A549 (cell line): ENCODE measurements at regions not wholly inside any gene's neighbourhood (a gene's known extent, or its start where the extent isn't known, plus 50 kb on each side); places are given as distances from the start of the nearest gene placed in this dataset.

Source experiments
- ATAC-seq, 2 experiments: fragments of 200-7000 bp in 1 of 2; fragments of >200 bp in 1 of 2; cut with Nextera tagmentation in 1 of 2; cut with Tn5 transposase in 1 of 2; 3 replicates each; pipeline versions ENCODE4 v1.8.0 to v1.9.1; 2018 to 2020; ENCODE audit warnings: mild to moderate bottlenecking in 1 of 2, moderate library complexity in 1 of 2
- CTCF ChIA-PET: fragments of 300-600 bp; sonication (Branson Sonifier 250); formaldehyde crosslinking; extraction: SDS; loops from one replicate; lab custom pipeline; 2021; ENCODE audit warnings: antibody characterized with exemption, inconsistent platforms; lab: Yijun Ruan, JAX
- POLR2A ChIA-PET: fragments of 350-600 bp; formaldehyde crosslinking; extraction: SDS; loops from one replicate; lab custom pipeline; 2021; ENCODE audit warnings: antibody characterized with exemption, inconsistent platforms; lab: Yijun Ruan, JAX
- DNase-seq, 2 experiments: peaks; one replicate each; pipeline versions ENCODE4 v3.0.0 to v3.0.0-alpha.2; 2011 to 2016; ENCODE audit warnings: low read depth in 1 of 2, low spot score in 1 of 2
- FAIRE-seq: peaks from 2 replicates; lab custom pipeline; 2011; peaks lifted over from hg19 to GRCh38; lab: Jason Lieb, UNC
- H3K27ac ChIP-seq, 2 experiments: fragments of >200 bp; sonication (Bioruptor Twin); formaldehyde crosslinking; 3 replicates each; pipeline ENCODE4 v1.5.1; 2016 to 2017
- H3K4me1 ChIP-seq: fragments of >200 bp; sonication (Bioruptor Twin); formaldehyde crosslinking; 3 replicates; pipeline ENCODE4 v1.6.1; 2016
- H3K4me2 ChIP-seq: fragments of >200 bp; sonication (Bioruptor Twin); formaldehyde crosslinking; 3 replicates; pipeline ENCODE4 v1.6.1; 2016
- H3K4me3 ChIP-seq: fragments of >200 bp; sonication (Bioruptor Twin); formaldehyde crosslinking; 3 replicates; pipeline ENCODE4 v1.5.1; 2016
- H3K9me3 ChIP-seq: fragments of >200 bp; sonication (Bioruptor Twin); formaldehyde crosslinking; 3 replicates; pipeline ENCODE4 v1.6.1; 2016
- EHF ChIP-seq: fragments of 250-450 bp; sonication (Bioruptor Pico); IDR thresholded peaks from 2 replicates; pipeline ENCODE4 v1.5.0; 2020; ENCODE audit warnings: mild to moderate bottlenecking
- EP300 ChIP-seq, 2 experiments: fragments of >200 bp; sonication (Bioruptor Twin); formaldehyde crosslinking; IDR thresholded peaks; 2 replicates in 1 of 2; 3 replicates in 1 of 2; pipeline ENCODE4 v1.6.1; 2016 to 2017
- HOXA7 ChIP-seq: fragments of 250-450 bp; sonication (Bioruptor Pico); IDR thresholded peaks from 2 replicates; pipeline ENCODE4 v1.5.0; 2020; ENCODE audit warnings: mild to moderate bottlenecking, moderate library complexity
- JUN ChIP-seq, 2 experiments: fragments of >200 bp; sonication (Bioruptor Twin); formaldehyde crosslinking; IDR thresholded peaks; 2 replicates in 1 of 2; 3 replicates in 1 of 2; pipeline ENCODE4 v1.6.1; 2016 to 2017
- KDM1A ChIP-seq: fragments of 200-600 bp; sonication (generic); IDR thresholded peaks from 2 replicates; pipeline ENCODE4 v1.6.1; 2016; ENCODE audit warnings: low read depth, mild to moderate bottlenecking
- MAFK ChIP-seq: fragments of 450-650 bp; IDR thresholded peaks from 2 replicates; pipeline ENCODE4 v1.6.1; 2014; ENCODE audit not compliant: partially characterized antibody
- NFE2L2 ChIP-seq: fragments of 150-350 bp; conservative IDR thresholded peaks from 2 replicates; pipeline ENCODE4 v1.6.1; 2014; ENCODE audit warnings: low read length
- POLR2A ChIP-seq: IDR thresholded peaks from 2 replicates; pipeline ENCODE4 v1.6.1; 2012; ENCODE audit warnings: mild to moderate bottlenecking, low read length
- RAD21 ChIP-seq, 2 experiments: fragments of >200 bp in 1 of 2; sonication (Bioruptor Twin) in 1 of 2; formaldehyde crosslinking in 1 of 2; IDR thresholded peaks in 1 of 2; conservative IDR thresholded peaks in 1 of 2; 2 replicates in 1 of 2; 3 replicates in 1 of 2; pipeline ENCODE4 v1.6.1; 2012 to 2018; ENCODE audit warnings: inconsistent platforms in 1 of 2
- RARB ChIP-seq: fragments of 250-450 bp; sonication (Bioruptor Pico); IDR thresholded peaks from 2 replicates; pipeline ENCODE4 v1.8.0; 2021; ENCODE audit warnings: mild to moderate bottlenecking, moderate library complexity
- TP53 ChIP-seq: fragments of 250-450 bp; sonication (Bioruptor Pico); IDR thresholded peaks from 2 replicates; pipeline ENCODE4 v1.5.0; 2021; ENCODE audit warnings: mild to moderate bottlenecking, moderate library complexity
- ZC3H11A ChIP-seq: fragments of 450-650 bp; IDR thresholded peaks from 2 replicates; pipeline ENCODE4 v1.6.1; 2014; ENCODE audit warnings: antibody characterized with exemption, mild to moderate bottlenecking
- ZFP36 ChIP-seq: fragments of 450-650 bp; IDR thresholded peaks from 2 replicates; pipeline ENCODE4 v1.6.1; 2014; ENCODE audit warnings: borderline replicate concordance; ENCODE audit not compliant: partially characterized antibody
- ZSCAN20 ChIP-seq: fragments of 250-450 bp; sonication (Bioruptor Pico); IDR thresholded peaks from 2 replicates; pipeline ENCODE4 v1.8.0; 2022; ENCODE audit warnings: mild to moderate bottlenecking, moderate library complexity
- WGBS: methylation state at CpG from one replicate; pipeline ENCODE4 v1.1.6; 2017; ENCODE audit errors: missing lambda C conversion rate; 5-methylcytosine and 5-hydroxymethylcytosine counted together
- TF ChIP-seq, protein P1 (sequence below): fragments of 200-600 bp; sonication (generic); IDR thresholded peaks from 2 replicates; pipeline ENCODE4 v1.6.1; 2016; ENCODE audit warnings: antibody characterized with exemption, mild to moderate bottlenecking, moderate library complexity
- TF ChIP-seq, protein P2 (sequence below): IDR thresholded peaks from 2 replicates; pipeline ENCODE4 v1.6.1; 2012; ENCODE audit warnings: low read depth, borderline replicate concordance
- TF ChIP-seq, protein P3 (sequence below): fragments of >200 bp; sonication (Bioruptor Twin); formaldehyde crosslinking; IDR thresholded peaks from 3 replicates; pipeline ENCODE4 v1.5.1; 2016
- TF ChIP-seq, protein P4 (sequence below): fragments of 150-350 bp; IDR thresholded peaks from 2 replicates; pipeline ENCODE4 v1.6.1; 2014; ENCODE audit warnings: low read depth, mild to moderate bottlenecking, low read length

DNA sequence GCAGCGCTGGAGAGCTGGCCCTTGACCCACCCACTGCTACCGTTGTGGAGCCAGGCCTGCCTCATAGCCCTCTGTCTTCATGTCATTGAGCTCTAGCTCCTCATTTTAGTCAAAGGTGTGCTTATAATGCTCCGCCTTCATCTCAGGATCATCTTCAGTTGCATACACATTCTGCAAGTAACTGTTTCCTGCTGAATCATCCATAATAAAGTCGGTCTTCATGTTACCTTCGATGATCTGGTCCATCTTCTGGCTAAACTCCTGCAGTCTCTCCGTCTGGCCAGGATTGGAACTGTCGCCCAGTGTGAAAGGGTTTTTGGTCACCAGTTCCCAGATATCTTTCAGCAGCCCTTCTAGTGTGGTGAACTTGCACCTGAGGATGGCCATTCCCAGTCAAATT lies 62.6 kb upstream of the ARMC2 start:
- Histone ChIP-seq H3K4me3 (no peak overlapping the region), H3K9me3 (peaks cover 6% of the 10 kb centered on the region; the same call in 2 of the 3 replicates), H3K4me1 (0 out of 3 replicates have a peak, but pooled peaks cover 5% of the 10 kb centered on the region), H3K4me2 (no peak overlapping the region), H3K27ac (no peak overlapping the region)
- ChIA-PET POLR2A (no interaction called here), CTCF (interaction anchor here (0.9 to 1.0 kb wide), 2 partner anchors 196 to 243 kb away, joined by 3 read pairs; no protein-coding TSS in a partner anchor)
- ATAC-seq (no peak), FAIRE-seq (no peak), DNase-seq (no peak)
- 72% methylated on average over 7 of the region's 7 CpGs for WGBS
- no peak for TF ChIP-seq POLR2A
- TF ChIP-seq, protein P1, sequence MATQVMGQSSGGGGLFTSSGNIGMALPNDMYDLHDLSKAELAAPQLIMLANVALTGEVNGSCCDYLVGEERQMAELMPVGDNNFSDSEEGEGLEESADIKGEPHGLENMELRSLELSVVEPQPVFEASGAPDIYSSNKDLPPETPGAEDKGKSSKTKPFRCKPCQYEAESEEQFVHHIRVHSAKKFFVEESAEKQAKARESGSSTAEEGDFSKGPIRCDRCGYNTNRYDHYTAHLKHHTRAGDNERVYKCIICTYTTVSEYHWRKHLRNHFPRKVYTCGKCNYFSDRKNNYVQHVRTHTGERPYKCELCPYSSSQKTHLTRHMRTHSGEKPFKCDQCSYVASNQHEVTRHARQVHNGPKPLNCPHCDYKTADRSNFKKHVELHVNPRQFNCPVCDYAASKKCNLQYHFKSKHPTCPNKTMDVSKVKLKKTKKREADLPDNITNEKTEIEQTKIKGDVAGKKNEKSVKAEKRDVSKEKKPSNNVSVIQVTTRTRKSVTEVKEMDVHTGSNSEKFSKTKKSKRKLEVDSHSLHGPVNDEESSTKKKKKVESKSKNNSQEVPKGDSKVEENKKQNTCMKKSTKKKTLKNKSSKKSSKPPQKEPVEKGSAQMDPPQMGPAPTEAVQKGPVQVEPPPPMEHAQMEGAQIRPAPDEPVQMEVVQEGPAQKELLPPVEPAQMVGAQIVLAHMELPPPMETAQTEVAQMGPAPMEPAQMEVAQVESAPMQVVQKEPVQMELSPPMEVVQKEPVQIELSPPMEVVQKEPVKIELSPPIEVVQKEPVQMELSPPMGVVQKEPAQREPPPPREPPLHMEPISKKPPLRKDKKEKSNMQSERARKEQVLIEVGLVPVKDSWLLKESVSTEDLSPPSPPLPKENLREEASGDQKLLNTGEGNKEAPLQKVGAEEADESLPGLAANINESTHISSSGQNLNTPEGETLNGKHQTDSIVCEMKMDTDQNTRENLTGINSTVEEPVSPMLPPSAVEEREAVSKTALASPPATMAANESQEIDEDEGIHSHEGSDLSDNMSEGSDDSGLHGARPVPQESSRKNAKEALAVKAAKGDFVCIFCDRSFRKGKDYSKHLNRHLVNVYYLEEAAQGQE, result no peak
- TF ChIP-seq, protein P2, sequence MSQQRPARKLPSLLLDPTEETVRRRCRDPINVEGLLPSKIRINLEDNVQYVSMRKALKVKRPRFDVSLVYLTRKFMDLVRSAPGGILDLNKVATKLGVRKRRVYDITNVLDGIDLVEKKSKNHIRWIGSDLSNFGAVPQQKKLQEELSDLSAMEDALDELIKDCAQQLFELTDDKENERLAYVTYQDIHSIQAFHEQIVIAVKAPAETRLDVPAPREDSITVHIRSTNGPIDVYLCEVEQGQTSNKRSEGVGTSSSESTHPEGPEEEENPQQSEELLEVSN, result no peak
- TF ChIP-seq MAFK, result no peak
- TF ChIP-seq JUN (IDR thresholded peaks at IDR 0.05), result no peak
- TF ChIP-seq EHF (CRISPR knock-in tag), result no peak
- no peak for TF ChIP-seq ZC3H11A
- TF ChIP-seq, protein P3, sequence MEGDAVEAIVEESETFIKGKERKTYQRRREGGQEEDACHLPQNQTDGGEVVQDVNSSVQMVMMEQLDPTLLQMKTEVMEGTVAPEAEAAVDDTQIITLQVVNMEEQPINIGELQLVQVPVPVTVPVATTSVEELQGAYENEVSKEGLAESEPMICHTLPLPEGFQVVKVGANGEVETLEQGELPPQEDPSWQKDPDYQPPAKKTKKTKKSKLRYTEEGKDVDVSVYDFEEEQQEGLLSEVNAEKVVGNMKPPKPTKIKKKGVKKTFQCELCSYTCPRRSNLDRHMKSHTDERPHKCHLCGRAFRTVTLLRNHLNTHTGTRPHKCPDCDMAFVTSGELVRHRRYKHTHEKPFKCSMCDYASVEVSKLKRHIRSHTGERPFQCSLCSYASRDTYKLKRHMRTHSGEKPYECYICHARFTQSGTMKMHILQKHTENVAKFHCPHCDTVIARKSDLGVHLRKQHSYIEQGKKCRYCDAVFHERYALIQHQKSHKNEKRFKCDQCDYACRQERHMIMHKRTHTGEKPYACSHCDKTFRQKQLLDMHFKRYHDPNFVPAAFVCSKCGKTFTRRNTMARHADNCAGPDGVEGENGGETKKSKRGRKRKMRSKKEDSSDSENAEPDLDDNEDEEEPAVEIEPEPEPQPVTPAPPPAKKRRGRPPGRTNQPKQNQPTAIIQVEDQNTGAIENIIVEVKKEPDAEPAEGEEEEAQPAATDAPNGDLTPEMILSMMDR, result no peak
- no peak for TF ChIP-seq ZSCAN20 (CRISPR knock-in tag)
- no peak for TF ChIP-seq ZFP36
- no peak for TF ChIP-seq TP53 (CRISPR knock-in tag)
- TF ChIP-seq EP300 (IDR thresholded peaks at IDR 0.05), result no peak
- no peak for TF ChIP-seq RARB (CRISPR knock-in tag)
- TF ChIP-seq HOXA7 (CRISPR knock-in tag), result no peak
- TF ChIP-seq, protein P4, sequence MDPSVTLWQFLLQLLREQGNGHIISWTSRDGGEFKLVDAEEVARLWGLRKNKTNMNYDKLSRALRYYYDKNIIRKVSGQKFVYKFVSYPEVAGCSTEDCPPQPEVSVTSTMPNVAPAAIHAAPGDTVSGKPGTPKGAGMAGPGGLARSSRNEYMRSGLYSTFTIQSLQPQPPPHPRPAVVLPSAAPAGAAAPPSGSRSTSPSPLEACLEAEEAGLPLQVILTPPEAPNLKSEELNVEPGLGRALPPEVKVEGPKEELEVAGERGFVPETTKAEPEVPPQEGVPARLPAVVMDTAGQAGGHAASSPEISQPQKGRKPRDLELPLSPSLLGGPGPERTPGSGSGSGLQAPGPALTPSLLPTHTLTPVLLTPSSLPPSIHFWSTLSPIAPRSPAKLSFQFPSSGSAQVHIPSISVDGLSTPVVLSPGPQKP, result no peak
- TF ChIP-seq NFE2L2, result no peak

DNA sequence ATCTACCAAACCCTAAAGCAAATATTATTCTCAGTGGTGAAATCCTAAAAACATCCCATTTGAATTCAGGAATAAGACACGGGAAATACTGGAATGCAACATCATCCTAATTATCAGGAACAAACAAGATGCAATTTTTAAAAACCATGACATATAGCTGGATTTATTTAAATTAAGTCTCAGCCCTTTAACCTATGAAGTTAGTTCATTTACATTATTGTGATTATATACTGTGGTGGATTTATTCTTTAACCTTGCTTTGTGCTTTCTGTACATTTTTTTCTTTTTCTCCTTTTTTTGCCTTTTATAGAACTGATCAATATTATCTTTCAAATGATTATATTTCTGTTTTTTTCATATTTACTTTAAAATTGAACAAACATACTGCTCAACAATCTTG lies 59.8 kb upstream of the ARMC2 start:
- no peak for TF ChIP-seq KDM1A
- TF ChIP-seq RAD21 (conservative IDR thresholded peaks at IDR 0.05 in 1 of 2, IDR thresholded peaks at IDR 0.05 in 1 of 2), result no peak
- H3K4me1 ChIP-seq, result no peaks in the 10 kb centered on the region
- H3K4me3 ChIP-seq, result no peak overlapping the region
- no peak overlapping the region for H3K4me2 ChIP-seq
- ChIA-PET CTCF (interaction anchor here (0.7 to 1.2 kb wide), 2 partner anchors 17 to 18 kb away, joined by 3 read pairs; no protein-coding TSS in a partner anchor), POLR2A (no interaction called here)
- H3K9me3 ChIP-seq, result peaks cover 6% of the 10 kb centered on the region; the same call in 2 of the 3 replicates
- H3K27ac ChIP-seq, result no peak overlapping the region
- ATAC-seq, result no peak
- DNase-seq, result no peak
- 25% methylated on average over 1 of the region's 1 CpG for WGBS
- FAIRE-seq, result no peak
